GM18867 (cell line): ENCODE measurements at regions not wholly inside any gene's neighbourhood (a gene's known extent, or its start where the extent isn't known, plus 50 kb on each side); places are given as distances from the start of the nearest gene placed in this dataset.
"Not testable (repeated sequence)": the region's sequence is repeated elsewhere in the genome, so short reads cannot be mapped to it uniquely, and the experiment has no call there.

ENCODE experiments used
- ATAC-seq: cut with Tn5 transposase; IDR thresholded peaks from one replicate; pipeline ENCODE4 v1.9.1; 2021; ENCODE audit warnings: mild to moderate bottlenecking, moderate library complexity; ENCODE audit not compliant: unreplicated experiment

DNA sequence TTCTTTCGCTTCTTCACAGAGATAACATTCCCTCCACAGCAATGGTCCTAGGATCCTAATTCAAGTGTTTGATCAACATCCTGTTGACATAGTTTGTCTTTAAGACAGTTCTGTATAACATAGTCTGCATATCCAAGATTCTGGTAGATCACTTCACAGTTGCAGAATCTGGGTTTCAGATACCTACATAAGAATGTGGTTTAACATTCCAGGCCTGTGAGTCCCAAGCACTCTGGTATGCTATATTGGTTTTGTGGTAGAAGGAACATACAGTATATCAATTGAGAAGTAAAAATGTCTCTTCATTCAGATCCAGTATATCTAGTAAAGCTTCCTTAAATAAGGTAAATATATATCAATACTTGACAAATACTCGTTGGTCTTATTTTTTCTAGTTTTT lies 914.2 kb upstream of the CDH6 start:
- ATAC-seq, result no peak

DNA sequence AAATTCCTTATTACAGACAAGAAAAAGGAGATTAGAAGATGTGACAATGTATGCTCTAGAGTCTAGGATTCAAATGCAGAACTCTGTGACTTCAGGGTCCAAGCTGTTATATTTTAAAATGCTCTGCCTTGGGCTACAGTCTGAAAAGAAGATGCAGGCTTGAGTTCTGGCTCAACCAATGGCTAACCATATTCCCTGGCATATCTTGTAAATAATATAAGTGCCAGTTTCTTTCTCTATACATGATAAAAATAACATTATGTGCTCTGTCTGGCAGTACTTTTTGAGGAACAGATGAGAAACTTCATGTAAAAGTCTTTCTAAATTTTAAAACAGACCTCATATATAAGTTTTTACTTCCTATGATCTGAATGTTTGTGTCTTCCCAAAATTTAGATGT lies 926.5 kb upstream of the CDH6 start:
- no peak for ATAC-seq

DNA sequence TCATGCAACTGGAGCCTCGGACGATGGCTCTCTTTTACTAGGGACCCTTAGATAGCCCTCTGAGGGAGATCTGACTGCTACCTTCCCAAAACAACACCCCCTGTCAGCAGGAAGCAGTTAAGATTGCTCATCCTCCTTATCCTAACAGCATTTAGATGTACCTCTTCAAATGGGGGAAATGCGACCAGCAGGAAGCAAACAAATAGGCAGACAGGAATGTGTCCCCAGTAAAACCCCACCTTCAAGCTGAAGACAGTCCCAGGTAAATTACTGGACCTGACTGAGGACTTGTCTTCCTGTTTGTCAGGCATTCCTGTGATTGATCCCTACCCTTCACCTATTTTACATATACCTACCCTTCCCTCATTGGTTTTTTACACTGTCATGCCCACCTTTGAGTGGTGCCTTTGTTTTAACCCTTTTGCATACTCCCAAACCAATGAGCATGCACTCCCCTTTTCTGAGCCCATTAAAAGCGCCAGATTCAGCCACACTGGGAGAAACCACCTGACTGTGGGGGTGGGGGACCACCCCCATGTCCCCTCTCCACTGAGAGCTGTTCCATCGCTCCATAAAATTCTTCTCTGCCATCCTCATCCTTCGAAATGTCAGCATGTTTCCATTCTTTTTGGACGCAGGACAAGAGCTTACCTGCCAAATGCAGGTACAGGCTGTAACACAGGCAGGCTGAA lies 954.0 kb upstream of the CDH6 start:
- ATAC-seq, result no peak

DNA sequence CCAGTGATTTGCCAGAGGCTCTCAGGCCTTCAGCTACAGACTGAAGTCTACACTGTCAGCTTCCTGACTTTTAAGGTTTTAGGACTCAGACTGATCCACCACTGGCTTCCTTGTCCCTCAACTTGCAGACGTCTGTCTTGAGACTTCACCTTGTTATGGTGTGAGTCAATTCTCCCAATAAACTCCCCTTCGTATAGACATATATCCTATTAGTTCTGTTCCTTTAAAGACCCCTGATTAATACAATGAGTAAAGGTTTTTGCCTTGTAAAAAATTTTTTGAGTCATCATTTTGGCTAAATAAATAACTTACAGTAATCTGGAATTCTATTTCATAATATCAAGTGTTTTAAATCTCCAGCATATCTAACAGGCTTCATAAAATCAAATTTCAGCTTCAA lies 956.3 kb upstream of the CDH6 start:
- no peak for ATAC-seq

DNA sequence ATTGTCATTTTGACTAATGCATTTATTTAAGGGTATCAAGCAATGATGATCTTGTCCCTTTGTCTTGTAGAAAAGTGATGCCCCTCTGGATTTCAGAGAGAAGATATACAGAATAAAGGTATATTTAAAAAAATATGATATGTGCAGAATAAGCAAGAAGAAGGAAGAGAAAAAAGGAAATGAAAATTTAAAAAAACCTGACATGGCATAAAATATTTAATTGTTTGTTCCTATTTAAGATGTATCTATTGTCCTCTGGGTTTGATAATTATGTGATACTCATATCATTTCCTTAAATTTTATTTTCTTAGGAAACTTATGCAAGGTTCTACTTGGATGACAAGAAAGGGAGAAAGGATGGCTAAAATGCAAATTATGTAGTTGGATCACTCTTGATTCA lies 983.7 kb upstream of the CDH6 start:
- ATAC-seq, result no peak

DNA sequence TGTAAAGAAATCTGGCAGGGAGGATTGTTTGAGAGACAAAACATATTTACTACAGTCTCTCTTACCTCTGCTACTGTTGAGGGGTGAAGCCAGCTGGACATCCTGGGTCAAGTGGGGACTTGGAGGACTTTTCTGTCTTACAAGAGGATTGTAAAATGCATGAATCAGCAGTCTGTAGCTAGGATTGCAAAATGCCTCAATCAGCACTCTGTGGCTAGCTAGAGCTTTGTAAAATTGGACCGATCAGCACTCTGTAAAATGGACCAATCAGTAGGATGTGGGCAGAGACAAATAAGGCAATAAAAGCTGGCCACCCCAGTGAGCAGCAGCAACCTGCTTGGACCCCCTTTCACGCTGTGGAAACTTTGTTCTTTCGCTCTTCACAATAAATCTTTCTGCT lies 995.8 kb upstream of the CDH6 start:
- ATAC-seq, result no peak

DNA sequence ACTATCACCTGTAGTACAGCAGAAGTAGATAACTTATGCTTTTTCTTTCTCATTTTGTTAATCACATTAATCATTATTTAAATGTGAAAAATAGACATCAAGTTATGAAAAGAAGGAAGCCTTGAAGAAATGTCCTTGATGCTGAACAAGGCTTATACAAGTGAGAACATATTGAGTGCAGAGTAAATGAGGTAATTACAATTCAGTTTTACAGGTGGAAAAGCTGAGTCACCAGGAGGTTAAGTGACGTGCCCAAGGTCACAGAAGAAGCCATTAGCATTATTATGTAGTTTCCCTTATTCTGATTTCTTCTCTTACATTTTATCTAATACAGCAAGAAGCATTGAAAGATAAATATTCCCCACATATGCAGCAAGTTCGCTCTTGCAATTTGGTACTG lies 998.5 kb upstream of the CDH6 start:
- ATAC-seq, result no peak

DNA sequence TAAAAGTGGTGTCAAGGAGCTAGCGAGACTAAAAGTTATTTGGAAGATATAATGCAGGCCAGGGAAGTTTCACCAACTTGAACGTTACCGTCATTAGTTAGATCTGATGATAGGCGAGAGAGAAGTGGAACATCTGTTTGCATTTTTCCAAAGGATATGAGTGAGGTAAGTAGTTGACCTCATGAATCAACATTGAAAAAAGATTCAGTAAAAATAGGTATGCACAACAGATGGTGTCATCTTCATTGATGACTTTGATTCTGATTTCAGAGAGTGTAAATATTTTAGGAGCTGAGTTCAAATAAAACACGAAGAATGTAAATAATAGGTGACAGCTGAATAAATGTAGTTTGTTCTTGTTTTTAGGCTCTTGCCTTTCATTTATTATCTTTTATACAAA lies 998.9 kb upstream of the CDH6 start:
- ATAC-seq, result no peak

DNA sequence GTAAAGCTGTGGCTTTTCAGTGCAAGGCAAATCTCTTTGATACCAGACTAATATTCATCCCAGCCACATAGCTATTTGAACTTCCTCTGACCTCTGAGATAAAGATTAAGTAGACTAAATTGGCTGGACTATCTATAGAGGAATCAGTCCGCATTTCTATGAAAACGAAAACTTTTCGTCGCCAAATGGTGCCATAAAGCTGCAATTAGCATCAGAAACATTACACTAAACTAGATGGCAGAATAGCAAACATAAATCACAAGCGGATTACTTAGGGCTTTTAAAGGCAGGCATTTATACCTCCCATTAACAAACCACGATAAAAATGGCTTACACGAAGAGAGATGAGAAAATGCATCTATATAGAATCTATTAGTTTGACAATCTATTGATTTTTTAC lies 1009.7 kb upstream of the CDH6 start:
- no peak for ATAC-seq

DNA sequence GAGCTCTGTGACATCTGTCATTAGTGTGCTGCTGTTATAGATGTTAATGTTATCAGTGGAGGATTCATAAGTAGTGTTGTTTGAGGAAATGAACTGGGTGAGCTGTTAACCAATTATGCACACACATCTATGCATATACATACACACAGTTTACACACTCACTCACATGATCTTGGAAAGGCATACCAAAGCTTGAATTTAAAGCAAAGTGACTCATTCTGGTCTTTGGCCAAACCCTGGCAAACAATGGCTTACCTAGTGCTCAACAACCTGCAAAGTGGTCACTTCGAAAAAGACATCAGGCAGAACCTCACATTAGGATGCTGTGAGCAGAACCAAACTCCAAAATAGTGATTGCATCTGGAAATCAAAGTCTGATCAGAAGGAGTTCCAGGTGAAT lies 1037.3 kb upstream of the CDH6 start:
- ATAC-seq, result no peak

DNA sequence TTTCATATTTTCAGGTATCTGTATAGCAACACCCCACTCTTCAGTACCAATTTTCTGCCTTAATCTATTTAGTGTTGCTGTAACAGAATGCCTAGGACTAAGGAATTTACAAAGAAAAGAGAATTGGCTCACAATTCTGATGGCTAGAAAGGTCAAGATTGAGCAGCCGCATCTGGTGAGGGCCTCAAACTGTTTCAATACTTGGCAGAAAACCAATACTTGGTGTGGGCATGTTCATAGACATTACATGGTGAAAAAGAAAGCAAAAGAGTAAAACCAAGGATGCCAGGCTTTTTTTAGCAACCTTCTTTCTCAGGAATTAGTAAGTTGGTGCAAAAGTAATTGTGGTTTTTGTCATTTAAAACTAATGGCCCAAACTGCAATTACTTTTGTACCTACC lies 1041.1 kb upstream of the CDH6 start:
- no peak for ATAC-seq

DNA sequence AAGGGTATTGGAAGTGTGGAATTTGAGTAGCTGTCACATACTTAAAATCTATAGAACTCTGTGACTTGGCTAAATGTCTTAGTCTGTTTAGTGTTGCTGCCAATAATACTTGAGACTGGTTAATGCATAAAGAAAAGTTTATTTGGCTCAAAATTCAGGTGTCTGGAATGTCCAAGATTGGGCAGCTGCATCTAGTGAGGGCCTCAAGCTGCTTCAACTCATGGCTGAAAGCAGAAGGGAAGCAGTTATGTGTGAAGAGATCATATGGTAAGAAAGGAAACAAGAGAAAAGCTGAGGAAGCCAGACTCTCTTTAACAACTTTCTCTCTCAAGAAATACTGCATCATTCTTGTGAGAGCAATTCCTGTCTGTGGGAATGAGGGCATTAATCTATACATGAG lies 1043.3 kb upstream of the CDH6 start:
- ATAC-seq, result no peak

DNA sequence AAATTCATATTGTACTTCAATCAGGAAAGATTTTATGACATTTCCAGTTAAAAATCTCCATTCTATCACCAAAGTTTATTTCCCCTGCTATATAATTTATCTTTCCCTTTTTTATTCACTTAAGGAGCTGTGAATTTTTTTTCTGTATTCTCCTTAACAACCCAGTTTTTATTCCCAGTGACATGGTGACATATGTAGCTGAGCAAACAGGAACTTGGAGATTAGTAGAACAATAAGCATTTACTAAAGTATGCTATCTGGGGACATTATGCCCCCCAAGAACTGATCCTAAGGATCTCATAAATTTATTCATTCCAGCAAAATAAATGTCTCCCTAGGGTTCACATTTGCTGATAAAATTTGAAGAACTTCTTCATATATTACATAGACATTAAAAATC lies 1044.0 kb upstream of the CDH6 start:
- no peak for ATAC-seq

DNA sequence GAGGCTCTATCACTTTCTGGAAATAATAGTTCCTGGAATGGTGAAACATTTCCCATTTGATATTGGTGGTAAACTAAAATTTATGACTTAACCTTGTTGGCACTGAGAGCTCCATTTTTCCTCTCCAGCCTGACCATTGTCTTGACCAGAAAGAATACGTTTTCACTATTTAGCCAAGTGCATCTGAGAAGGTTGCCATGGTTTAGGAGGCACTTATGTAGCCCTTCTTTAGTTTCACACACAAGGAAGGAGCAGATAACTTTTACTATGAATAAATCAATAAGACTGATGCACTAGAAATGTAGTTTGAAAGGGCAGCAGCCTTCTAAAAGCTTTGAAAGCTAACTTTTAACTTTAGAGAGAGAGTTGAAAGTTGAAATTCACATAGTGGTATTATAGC lies 1045.5 kb upstream of the CDH6 start:
- no peak for ATAC-seq

DNA sequence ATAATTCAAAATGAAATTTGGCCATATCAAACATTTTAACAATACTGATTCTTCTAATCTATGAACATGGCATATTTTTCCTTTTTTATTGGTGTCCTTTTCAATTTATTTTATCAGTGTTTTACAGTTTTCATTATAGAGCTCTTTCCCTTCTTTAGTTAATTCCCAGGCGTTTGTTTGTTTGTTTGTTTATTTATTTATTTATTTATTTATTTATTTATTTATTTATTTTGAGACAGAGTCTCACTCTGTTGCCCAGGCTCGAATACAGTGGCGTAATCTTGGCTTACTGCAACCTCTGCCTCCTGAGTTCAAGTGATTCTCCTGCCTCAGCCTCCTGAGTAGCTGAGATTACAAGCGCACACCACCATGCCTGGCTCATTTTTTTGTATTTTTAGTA lies 1049.4 kb upstream of the CDH6 start:
- ATAC-seq, result not testable (repeated sequence)

DNA sequence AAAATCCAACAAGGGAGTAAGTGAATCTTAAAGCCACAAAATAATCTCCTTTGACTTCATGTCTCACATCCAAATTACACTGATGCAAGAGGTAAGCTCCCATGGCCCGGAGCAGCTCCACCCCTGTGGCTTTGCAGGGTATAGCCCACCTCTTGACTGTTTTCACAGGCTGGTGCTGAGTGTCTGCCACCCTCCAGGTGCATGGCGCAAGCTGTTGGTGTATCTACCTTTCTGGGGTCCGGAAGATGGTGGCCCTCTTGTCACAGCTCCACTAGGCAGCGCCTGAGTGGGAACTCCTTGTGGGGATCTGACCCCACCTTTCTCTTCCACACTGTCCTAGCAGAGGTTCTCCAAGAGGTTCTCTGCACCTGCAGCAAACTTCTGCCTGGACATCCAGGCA lies 1051.1 kb upstream of the CDH6 start:
- no peak for ATAC-seq

DNA sequence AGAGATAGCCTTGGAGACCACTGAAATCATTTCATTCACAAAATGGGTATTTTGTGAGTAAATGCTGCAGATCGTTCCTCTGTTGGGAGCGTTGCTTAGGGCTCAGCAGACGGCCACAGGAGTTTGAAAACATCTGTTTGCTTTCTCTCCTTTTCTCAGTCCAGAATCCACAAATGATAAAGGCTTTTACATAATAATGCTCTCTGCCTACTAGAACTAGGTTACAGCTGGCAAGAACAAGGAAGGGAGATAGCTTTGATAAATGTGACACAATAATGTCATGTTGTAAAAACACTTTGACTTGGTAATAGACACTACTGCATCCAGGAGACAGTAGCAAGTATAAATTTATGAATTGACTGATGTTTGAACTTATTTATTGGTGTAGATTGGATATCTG lies 1072.4 kb upstream of the CDH6 start:
- ATAC-seq, result no peak

DNA sequence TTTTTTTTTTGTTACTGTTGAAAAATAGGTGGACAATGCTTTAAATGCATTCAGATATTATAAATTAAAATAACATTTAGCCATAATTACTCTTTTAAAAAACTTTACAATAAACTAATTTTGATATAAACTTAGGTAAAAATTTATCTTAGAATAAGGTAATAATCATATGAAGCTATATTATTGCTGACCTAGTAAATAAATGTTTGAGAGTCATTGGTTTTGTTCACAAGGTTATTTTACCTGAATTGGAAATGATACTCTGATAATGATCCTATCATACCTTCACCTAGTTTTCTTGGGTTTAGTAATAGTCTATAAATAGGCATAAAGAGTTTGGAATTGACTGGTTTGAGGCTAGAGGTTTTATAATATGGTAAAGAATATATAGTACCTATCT lies 1076.4 kb upstream of the CDH6 start:
- ATAC-seq, result no peak

DNA sequence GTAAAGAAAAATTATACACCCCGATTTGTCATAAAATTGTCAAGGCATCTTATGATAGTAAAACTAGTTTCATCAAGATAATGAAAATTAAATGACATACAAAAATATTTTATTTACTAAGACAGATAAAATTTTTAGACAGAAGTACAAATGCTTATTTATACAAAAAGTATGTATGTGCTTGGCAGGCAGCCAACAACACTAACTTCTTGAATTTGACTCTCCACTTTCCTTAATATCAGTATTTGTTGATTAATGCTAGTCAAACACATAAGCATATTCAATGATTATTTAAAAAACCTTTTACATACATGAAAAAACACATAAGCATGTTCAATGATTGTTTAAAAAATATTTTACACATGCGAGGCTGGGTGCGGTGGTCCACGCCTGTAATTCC lies 1079.9 kb upstream of the CDH6 start:
- ATAC-seq, result no peak

DNA sequence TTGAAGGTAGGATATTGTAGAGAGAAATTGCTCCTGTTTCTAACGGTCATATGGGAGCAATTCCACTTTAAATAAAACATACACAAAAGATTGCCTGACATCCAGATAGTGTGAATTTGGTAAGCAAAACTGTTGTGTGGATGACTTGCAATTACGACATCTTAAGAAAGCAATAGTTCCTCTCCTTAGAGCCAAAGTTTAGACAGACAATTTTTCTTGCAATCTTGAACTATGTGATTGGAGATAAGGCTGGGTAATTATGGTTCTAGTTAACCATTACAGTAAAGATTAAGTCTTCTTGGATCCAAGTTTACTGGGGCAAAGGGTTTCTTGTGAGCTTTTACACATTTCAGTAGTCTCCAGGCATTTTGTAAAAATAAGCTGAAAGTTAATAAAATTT lies 1080.6 kb upstream of the CDH6 start:
- no peak for ATAC-seq

DNA sequence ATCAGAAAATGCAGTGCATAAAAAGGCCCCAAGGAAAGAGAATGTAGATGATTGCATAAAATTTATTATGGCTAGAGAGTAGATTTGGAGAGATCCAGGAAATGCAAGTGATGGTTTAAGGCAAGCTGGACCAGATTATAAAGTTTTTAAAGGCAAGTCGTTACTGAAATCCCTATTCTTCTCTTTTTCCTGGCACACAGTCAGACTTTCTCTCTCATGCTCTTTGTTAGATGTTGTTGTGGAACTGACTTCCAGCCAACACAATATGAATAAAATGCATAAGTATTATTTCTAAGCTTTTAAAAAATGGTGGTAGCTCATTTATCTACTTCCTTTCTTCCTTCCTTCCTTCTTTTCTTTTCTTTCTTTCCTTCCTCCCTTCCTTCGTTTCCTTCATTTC lies 1085.4 kb upstream of the CDH6 start:
- no peak for ATAC-seq

DNA sequence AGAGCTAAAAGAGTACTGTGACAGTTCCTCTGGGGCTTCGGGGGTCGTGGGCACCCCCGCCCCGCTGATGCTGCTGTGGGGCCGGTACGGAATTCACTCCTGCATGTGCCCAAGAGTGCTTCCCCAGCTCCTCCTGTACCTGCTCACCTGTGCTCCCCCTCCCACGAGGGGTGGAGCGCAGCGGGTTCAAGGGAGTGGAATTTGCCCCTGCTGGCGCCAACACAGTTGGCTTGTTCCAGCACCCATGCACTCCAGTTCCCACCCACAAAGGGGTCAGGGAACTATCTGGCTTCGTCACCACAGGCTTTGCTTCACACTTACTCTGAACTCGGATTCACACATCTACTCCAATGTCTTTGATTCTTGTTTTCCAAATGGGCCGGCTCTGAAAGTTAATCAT lies 1086.9 kb upstream of the CDH6 start:
- no peak for ATAC-seq

DNA sequence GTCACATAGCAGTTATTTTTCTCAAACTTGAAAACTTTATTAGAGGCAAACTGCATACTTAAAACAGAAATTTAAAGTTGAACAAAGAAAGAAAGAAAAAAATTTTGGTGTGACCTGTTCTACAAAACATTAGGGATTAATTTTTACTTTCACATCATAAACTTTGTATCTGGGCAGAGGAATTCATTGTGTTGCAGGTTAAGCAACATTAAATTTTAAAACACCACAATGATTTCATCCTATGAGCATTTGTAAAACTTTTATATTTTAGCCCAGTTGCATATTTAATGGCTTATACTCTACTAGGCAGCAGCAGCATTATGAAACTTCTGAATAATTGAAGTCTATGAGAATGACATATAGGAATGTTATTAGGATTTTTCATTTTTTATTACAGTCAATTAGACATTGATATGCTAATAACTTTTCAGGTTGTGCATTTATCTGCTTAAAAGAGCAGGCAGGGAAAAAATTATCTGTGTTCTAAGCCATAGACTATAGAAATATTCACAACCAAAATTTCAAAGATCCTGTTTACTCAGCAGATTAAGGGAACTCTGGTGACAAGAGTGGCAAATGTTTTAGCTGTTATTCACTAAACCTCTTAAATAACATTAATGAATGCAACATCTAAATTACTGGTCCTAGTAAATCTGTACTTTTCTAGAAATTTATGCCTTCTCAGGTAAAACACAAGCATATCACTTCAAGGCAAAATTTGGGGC lies 1088.5 kb upstream of the CDH6 start:
- no peak for ATAC-seq
